ENCODE measurements at regions not wholly inside any gene's neighbourhood (a gene's known extent, or its start where the extent isn't known, plus 50 kb on each side); places are given as distances from the start of the nearest gene placed in this dataset.

DNA sequence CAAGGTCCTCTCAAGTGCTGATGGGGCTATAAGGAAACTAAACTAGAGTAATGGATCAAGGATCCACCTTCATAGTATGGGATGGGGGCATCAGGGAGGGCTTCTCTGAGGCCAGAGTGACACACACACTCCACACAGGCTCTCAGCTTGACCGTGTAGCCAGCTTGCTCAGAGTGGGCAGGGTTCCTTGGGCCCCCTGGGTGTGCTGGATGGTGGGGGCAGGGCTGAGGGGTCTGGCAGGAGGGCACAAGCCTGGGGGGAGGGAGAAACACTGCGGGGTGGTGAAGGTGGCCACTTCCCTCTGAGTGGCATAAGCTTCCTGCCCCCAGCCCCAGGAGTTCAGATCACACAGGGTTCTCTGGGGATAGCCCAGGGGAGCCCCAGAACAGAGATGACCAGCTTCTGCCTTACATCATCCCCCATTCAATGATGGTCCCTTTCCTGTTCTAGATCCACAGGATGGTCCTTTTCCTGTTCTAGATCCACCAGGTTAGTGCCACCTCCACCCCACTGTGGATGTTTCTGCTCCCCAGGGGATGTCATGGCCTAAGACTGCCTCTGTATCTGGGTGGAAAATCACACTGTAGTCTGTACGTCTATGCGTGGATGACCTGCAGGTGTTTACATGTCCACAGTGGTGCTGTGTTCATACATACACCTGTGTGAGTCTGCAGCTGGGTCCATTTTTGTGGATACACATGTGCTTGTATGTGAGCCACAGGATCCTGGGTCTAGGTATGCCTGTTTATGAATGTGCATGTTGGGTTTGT, 525.0 kb downstream of the PTPRU start:
- H3K4me3 ChIP-seq (ENCODE audit: low read depth, low read length): no peak overlapping the region
- TF ChIP-seq, protein P1, sequence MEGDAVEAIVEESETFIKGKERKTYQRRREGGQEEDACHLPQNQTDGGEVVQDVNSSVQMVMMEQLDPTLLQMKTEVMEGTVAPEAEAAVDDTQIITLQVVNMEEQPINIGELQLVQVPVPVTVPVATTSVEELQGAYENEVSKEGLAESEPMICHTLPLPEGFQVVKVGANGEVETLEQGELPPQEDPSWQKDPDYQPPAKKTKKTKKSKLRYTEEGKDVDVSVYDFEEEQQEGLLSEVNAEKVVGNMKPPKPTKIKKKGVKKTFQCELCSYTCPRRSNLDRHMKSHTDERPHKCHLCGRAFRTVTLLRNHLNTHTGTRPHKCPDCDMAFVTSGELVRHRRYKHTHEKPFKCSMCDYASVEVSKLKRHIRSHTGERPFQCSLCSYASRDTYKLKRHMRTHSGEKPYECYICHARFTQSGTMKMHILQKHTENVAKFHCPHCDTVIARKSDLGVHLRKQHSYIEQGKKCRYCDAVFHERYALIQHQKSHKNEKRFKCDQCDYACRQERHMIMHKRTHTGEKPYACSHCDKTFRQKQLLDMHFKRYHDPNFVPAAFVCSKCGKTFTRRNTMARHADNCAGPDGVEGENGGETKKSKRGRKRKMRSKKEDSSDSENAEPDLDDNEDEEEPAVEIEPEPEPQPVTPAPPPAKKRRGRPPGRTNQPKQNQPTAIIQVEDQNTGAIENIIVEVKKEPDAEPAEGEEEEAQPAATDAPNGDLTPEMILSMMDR (IDR thresholded peaks at IDR 0.05; ENCODE audit: borderline replicate concordance, insufficient read depth, low read depth, low read length): no peak

DNA sequence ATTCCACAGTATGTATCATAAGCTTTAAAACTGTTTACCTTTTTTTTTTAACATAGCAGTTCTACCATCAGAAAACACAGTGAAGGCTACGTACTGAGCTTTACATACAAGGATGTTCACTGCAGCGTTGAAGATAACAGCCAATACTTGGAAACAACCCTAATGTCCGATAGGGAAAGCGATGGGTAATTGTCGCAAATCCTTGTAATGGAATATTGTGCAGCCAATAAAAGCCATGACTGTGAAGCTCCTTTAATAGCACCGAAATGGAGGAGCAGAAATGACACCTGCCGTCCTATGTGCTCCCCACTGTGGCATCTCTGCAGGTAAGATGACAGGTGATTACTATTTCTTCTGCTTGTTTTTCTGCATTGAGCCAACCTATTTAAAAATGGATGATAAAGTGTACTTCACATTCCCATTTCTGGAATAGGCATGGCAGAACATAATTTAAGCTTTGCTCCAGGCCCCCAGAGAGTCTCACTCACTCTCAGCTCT, 523.8 kb downstream of the PTPRU start:
- TF ChIP-seq, protein P1 (IDR thresholded peaks at IDR 0.05; ENCODE audit: borderline replicate concordance, insufficient read depth, low read depth, low read length): no peak

DNA sequence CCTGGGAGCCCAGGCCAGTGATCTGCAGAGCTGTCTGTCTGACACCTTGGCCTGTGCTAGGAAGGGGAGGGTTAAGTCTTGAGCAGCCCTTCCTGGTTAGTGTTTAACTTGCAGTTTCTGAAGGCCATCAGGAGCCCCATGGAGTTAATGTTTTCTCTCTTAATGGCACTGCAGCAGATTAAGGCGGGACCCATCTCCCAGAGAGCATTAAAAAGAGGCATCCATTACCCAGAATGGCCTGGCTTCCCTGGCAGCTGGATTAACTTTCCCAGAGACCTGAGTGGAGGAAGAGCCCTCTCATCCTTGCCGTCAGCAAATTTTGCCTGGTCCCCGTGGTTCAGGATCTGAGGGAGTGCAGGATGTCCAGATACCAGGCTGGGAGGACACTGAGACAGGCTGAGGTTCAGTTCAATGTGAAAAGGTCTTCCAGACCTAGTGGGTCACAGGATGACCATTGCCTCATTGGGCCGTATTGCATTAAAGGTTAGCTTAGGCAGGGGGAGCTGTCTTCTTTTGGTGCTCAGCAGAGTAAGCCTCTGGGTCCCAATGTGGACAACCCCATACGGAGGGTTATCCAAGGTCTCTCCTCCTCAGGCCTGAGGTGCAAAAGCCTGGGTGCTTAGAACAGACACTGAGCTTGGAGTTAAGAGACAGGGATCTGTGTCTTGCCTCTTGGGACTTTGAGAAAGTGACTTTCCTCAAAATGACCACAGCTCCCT, 522.6 kb downstream of the PTPRU start:
- TF ChIP-seq, protein P1 (IDR thresholded peaks at IDR 0.05; ENCODE audit: borderline replicate concordance, insufficient read depth, low read depth, low read length): no peak

More for the DNA sequence above, 523.8 kb downstream of the PTPRU start:
- no peak overlapping the region for H3K4me3 ChIP-seq (ENCODE audit: low read depth, low read length)

DNA sequence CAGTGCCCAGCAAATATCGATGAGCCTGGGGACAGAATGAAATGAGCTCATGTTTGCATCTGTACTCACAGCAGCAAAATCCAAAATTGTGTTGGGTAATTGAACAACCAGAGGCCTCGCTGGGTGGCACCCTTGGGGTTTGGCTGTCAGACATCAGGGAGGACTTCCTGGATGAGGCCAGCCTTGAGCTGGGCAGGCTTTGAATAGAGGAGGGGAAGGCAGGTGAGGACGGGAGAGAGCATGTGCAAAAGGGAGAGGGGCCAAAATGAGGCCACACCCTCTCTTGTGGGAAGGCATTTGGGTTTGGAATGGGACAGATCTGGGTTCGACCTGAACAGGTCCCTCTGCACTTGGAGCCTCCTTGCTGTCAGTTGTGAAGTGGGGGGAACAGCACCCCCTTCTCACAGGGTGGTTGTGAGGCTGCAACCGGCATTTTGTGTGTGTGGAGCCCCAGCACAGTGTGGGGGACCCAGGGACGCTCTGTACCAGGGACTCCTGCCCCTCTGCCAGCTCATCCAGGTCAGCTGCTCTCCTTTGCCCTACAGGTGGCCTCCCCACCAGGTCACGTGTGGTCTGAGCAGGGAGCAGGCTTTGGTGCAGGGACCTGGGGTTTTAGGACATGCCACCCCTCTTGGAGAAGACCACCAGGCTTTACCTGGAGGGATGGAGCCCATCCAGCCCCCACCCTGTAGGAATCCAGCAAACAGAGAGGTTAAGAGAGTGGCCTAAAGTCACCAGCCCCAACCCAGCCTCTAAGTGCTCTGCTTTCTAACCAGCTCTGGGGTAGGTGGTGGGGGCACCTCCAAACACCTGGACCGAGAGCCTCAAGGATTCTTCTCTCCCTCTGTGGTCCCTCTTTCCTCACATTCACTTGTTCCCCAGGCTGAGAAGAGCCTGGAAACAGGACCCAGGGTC, 521.8 kb downstream of the PTPRU start:
- TF ChIP-seq, protein P1 (IDR thresholded peaks at IDR 0.05; ENCODE audit: borderline replicate concordance, insufficient read depth, low read depth, low read length): no peak
- no peak overlapping the region for H3K4me3 ChIP-seq (ENCODE audit: low read depth, low read length)

More for the DNA sequence above, 522.6 kb downstream of the PTPRU start:
- no peak overlapping the region for H3K4me3 ChIP-seq (ENCODE audit: low read depth, low read length)

DNA sequence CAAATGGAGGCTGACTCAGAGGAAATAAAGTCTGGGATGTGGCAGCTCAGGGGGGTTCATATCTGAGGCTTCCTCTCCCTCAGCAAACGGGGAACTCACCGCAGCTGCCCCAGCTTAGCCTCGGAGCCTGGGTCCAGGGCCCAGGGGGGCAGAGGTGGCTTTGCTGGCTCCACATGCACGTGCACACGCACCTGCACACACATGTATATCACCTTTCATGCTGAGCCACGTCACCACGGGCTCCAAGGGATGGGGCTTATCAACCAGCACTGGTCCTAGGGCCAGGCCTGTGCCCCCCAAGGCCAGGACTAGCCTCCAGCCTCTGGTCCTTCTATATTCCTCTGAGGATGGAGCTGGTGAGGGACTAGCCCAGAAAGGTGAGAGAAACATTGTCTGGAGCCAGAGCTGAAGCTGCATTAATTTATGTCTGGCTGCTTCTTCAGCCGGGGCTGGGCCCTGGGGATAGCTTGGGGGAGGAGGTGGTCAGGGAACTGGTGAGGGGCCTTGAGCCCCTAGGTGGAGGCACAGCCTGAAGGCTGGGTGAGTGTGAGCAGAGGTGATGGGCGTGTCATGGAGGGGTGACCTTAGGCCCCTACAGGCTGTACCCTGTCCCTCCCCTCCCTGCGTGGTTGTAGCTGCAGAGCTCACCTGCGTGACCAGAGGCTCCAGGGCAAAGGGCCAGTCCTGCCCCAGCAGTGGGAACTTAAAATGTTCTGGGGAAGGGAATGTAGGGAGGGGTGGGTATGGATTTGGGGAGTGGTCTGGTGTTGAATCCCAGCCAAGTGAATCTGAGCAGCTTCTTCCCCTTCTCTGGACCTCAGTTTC, 520.8 kb downstream of the PTPRU start:
- no peak overlapping the region for H3K4me3 ChIP-seq (ENCODE audit: low read depth, low read length)
- TF ChIP-seq, protein P1 (IDR thresholded peaks at IDR 0.05; ENCODE audit: borderline replicate concordance, insufficient read depth, low read depth, low read length): no peak

DNA sequence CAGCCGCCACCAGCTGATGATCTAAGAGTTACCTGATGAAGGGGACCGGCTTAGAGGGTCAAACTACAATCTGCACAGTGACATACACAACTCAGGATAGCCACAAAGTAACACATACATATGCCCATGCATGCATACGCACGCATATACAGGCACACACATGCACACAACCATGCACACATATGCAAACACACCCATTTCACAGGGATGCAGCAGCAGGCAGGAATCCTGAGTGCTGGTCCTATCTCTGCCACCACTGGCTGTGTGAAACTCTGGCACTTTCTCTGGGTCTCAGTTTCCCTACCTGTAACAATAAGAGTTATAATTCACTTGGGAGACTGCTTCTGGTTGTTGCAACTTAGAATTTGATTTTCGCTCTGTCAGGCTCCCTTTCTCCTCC, 520.2 kb downstream of the PTPRU start:
- TF ChIP-seq, protein P1 (IDR thresholded peaks at IDR 0.05; ENCODE audit: borderline replicate concordance, insufficient read depth, low read depth, low read length): no peak
- H3K4me3 ChIP-seq (ENCODE audit: low read depth, low read length): no peak overlapping the region

Measured in GM12875 (cell line).